Endodermal cell (in vitro differentiated cells): ENCODE measurements at regions not wholly inside any gene's neighbourhood (a gene's known extent, or its start where the extent isn't known, plus 50 kb on each side); places are given as distances from the start of the nearest gene placed in this dataset.
A peak's percentile ranks its signal among the peaks of the same experiment; 100 is the strongest.

Experiments used
- DNase-seq: peaks from one replicate; pipeline ENCODE4 v3.0.0-alpha.2; 2017
- H3K27ac ChIP-seq: 2 replicates; pipeline ENCODE4 v1.5.1; 2013; ENCODE audit warnings: mild to moderate bottlenecking, low read depth, low read length, moderate library complexity
- H3K27me3 ChIP-seq: 2 replicates; pipeline ENCODE4 v1.6.1; 2013; ENCODE audit warnings: mild to moderate bottlenecking, low read length, moderate library complexity; ENCODE audit not compliant: insufficient read depth, control insufficient read depth, poor library complexity, severe bottlenecking
- H3K36me3 ChIP-seq: 2 replicates; pipeline ENCODE4 v1.7.0; 2013; ENCODE audit warnings: mild to moderate bottlenecking, low read length, moderate library complexity; ENCODE audit not compliant: control insufficient read depth, insufficient read depth
- H3K4me1 ChIP-seq: one replicate; pipeline ENCODE4 v1.7.0; 2013; ENCODE audit warnings: low read length; ENCODE audit not compliant: control insufficient read depth, insufficient read depth
- H3K4me3 ChIP-seq: 2 replicates; pipeline ENCODE4 v1.5.1; 2013; ENCODE audit warnings: mild to moderate bottlenecking, low read length, moderate library complexity
- H3K9ac ChIP-seq: 2 replicates; pipeline ENCODE4 v1.6.1; 2013; ENCODE audit warnings: mild to moderate bottlenecking, low read length, moderate library complexity; ENCODE audit not compliant: poor library complexity, severe bottlenecking; ENCODE audit errors: extremely low read depth
- H3K9me3 ChIP-seq: 2 replicates; pipeline ENCODE4 v1.6.1; 2013; ENCODE audit warnings: mild to moderate bottlenecking, low read length, moderate library complexity; ENCODE audit not compliant: control insufficient read depth
- H3K27ac Mint-ChIP-seq: 2 replicates; pipeline ENCODE4 v1.8.0; 2020; ENCODE audit warnings: mixed read lengths
- H3K27me3 Mint-ChIP-seq: 2 replicates; pipeline ENCODE4 v1.8.0; 2021; ENCODE audit warnings: mild to moderate bottlenecking, mixed read lengths; ENCODE audit not compliant: insufficient read depth
- H3K36me3 Mint-ChIP-seq: 2 replicates; pipeline ENCODE4 v1.8.0; 2020; ENCODE audit warnings: low read depth, mixed read lengths
- H3K4me1 Mint-ChIP-seq: 2 replicates; pipeline ENCODE4 v1.8.0; 2020; ENCODE audit warnings: mixed read lengths
- H3K4me3 Mint-ChIP-seq: 2 replicates; pipeline ENCODE4 v1.8.0; 2020; ENCODE audit warnings: mild to moderate bottlenecking, moderate library complexity, mixed read lengths
- H3K9me3 Mint-ChIP-seq: 2 replicates; pipeline ENCODE4 v1.8.0; 2020; ENCODE audit warnings: mild to moderate bottlenecking, mixed read lengths
- WGBS, 2 experiments: methylation state at CpG; one replicate each; pipeline versions ENCODE4 v1.1.5 to v1.1.7; 2013; ENCODE audit warnings: missing lambda C conversion rate in 2 of 2, mixed read lengths in 1 of 2; ENCODE audit not compliant: insufficient coverage in 1 of 2, insufficient read length in 1 of 2; 5-methylcytosine and 5-hydroxymethylcytosine counted together
- TF ChIP-seq, protein P1 (sequence below): fragments of 200-600 bp; sonication (generic); conservative IDR thresholded peaks from 2 replicates; pipeline ENCODE4 v1.5.0; 2021; ENCODE audit warnings: antibody characterized with exemption, mild to moderate bottlenecking

DNA sequence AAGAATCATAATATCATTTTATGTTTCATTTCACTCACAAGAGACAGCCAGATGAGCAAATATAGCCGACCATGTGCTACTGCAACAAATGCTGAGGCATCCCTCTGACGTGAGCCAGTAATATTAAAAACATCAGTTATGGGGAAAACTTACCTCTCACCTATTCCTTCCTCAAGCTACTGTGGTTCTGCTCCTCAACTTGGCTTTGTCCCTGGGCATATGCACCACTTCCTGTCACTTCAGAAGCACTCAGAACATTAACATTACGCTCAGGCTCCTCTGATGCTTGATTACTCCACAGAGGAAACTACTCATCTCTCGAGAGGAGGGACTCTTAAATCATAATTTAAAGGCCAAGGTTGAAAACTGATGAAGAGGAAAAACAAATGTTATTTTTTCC is 457.0 kb upstream of the ALCAM start:
- peaks cover 4% of the 10 kb centered on the region for H3K4me1 Mint-ChIP-seq
- Histone ChIP-seq H3K9ac (no peak overlapping the region), H3K4me1 (no peaks in the 10 kb centered on the region), H3K4me3 (no peak overlapping the region), H3K27ac (peak overlapping the region; percentile 47), H3K9me3 (no peaks in the 10 kb centered on the region), H3K27me3 (no peaks in the 10 kb centered on the region), H3K36me3 (no peaks in the 10 kb centered on the region)
- peaks cover 3% of the 10 kb centered on the region for H3K36me3 Mint-ChIP-seq
- H3K27me3 Mint-ChIP-seq = peaks cover 3% of the 10 kb centered on the region
- no peak for DNase-seq
- TF ChIP-seq, protein P1, sequence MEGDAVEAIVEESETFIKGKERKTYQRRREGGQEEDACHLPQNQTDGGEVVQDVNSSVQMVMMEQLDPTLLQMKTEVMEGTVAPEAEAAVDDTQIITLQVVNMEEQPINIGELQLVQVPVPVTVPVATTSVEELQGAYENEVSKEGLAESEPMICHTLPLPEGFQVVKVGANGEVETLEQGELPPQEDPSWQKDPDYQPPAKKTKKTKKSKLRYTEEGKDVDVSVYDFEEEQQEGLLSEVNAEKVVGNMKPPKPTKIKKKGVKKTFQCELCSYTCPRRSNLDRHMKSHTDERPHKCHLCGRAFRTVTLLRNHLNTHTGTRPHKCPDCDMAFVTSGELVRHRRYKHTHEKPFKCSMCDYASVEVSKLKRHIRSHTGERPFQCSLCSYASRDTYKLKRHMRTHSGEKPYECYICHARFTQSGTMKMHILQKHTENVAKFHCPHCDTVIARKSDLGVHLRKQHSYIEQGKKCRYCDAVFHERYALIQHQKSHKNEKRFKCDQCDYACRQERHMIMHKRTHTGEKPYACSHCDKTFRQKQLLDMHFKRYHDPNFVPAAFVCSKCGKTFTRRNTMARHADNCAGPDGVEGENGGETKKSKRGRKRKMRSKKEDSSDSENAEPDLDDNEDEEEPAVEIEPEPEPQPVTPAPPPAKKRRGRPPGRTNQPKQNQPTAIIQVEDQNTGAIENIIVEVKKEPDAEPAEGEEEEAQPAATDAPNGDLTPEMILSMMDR = no peak
- H3K4me3 Mint-ChIP-seq = no peak overlapping the region
- 95 to 96% methylated on average over 4 of the region's 4 CpGs for WGBS, 2 experiments
- peaks cover 12% of the 10 kb centered on the region for H3K9me3 Mint-ChIP-seq
- H3K27ac Mint-ChIP-seq = no peak overlapping the region

DNA sequence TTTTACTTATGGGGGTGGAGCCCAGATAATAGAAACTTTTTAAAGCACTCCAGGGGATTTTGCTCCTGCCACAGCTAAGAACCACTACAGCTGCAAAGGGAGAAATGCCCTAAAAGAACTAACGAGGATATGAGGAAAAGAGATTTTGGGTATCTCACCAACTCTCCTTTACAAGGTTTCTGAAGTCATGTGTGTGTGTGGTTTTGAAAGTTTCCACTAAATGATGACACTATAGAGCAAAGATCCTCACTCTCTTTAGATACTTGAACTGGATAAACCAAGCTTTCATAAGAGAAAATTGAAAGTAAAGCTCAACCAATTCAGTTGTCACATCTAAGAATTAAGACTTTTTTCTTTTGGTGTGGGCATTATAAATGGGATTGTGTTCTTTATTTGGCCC is 455.3 kb upstream of the ALCAM start:
- no peak for DNase-seq
- Histone ChIP-seq H3K4me3 (no peak overlapping the region), H3K9ac (no peak overlapping the region), H3K27ac (no peak overlapping the region), H3K27me3 (no peaks in the 10 kb centered on the region), H3K9me3 (no peaks in the 10 kb centered on the region), H3K4me1 (no peaks in the 10 kb centered on the region), H3K36me3 (no peaks in the 10 kb centered on the region)
- Mint-ChIP-seq H3K9me3 (peaks cover 10% of the 10 kb centered on the region), H3K4me1 (peaks cover 7% of the 10 kb centered on the region), H3K4me3 (no peak overlapping the region), H3K27me3 (no peaks in the 10 kb centered on the region), H3K36me3 (peaks cover 3% of the 10 kb centered on the region), H3K27ac (no peak overlapping the region)
- 80% methylated on average over 1 of the region's 1 CpG for WGBS, 2 experiments
- TF ChIP-seq, protein P1 = no peak

DNA sequence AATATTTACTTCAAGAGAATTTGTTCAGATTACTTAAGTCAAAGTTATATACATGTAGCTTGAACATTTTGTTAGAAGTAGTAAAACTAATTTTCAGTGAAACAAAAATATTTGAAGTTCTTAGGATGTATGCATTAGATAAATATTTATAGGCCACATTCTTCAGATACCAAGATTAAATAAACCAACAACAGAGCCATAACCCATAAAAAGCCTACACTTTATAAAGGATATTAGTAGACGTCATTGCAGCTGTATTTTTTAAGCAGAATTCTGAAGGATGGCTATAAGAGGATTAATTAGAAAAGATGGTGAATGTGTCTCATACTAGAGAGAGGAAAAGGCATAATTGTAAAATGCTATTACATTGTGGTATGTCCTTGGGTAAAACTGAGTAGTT is 449.7 kb upstream of the ALCAM start:
- TF ChIP-seq, protein P1 = no peak
- Mint-ChIP-seq H3K27me3 (no peaks in the 10 kb centered on the region), H3K4me1 (peaks cover 7% of the 10 kb centered on the region), H3K4me3 (no peak overlapping the region), H3K9me3 (no peaks in the 10 kb centered on the region), H3K27ac (no peak overlapping the region), H3K36me3 (no peaks in the 10 kb centered on the region)
- Histone ChIP-seq H3K27me3 (no peaks in the 10 kb centered on the region), H3K4me3 (no peak overlapping the region), H3K36me3 (no peaks in the 10 kb centered on the region), H3K27ac (no peak overlapping the region), H3K9me3 (no peaks in the 10 kb centered on the region), H3K4me1 (no peaks in the 10 kb centered on the region), H3K9ac (no peak overlapping the region)
- no peak for DNase-seq
- whole genome bisulfite sequencing, 2 experiments = 92 to 100% methylated on average over 1 of the region's 1 CpG
